ENCODE measurements at regions not wholly inside any gene's neighbourhood (a gene's known extent, or its start where the extent isn't known, plus 50 kb on each side); places are given as distances from the start of the nearest gene placed in this dataset.

DNA sequence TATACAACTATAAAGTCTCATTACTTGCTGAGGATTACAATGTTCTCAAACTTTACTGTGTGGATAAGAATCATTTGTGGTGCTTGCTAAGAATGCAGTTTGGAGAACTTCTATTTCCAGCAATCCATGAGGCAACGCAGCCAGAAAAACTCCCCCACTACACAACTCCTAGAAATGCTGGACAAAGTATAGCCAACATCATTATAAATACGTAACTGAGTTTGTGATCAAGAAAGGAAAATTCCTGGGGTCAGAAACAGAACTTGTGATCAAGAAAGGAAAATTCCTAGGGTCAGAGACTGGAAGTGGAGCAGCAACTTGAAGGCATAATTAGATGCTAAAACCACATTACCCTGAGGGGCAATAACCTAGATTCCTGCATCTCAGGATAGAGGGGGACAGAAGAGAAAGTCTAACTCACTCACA is 81.1 kb downstream of the MAT2B start:
- no peak for DNase-seq (ENCODE audit: low read depth, low spot score)
- no peak overlapping the region for H3K27ac ChIP-seq
- H3K9me3 ChIP-seq (ENCODE audit: low read depth, low read length) = no peaks in the 10 kb centered on the region
- H3K9ac ChIP-seq (ENCODE audit: insufficient read length) = no peak overlapping the region
- H3K4me3 ChIP-seq = no peak overlapping the region
- H3K36me3 ChIP-seq (ENCODE audit: insufficient read depth, low read length) = no peaks in the 10 kb centered on the region
- TF ChIP-seq FOXP2 (optimal IDR thresholded peaks at IDR 0.05; ENCODE audit: control extremely low read depth, extremely low read length, insufficient read depth) (no peak), POLR2AphosphoS5 (IDR thresholded peaks at IDR 0.05; ENCODE audit: borderline replicate concordance, low read depth, low read length) (no peak), EZH2 (IDR thresholded peaks at IDR 0.05) (no peak)

DNA sequence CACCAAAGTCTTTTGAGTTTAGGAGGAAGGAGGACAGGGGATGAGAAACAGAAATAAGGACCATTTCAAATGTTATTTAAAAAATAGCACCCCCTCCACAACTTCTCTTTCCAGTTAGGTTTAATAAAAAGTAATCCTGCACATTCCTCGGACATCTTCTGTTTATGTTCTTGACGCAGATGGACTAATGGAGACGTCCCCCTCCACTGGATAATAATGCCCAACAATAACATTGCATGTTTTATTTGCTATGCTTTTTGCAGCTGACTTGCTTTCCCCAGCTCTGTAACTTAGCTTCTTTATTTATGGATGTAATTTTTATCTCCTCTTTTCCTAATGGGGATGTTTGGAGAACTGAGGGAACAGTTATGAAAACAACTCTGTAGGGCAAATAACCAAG is 89.5 kb downstream of the MAT2B start:
- H3K27ac ChIP-seq = no peak overlapping the region
- no peak for DNase-seq (ENCODE audit: low read depth, low spot score)
- TF ChIP-seq POLR2AphosphoS5 (IDR thresholded peaks at IDR 0.05; ENCODE audit: borderline replicate concordance, low read depth, low read length) = no peak
- no peak for TF ChIP-seq EZH2 (IDR thresholded peaks at IDR 0.05)
- TF ChIP-seq FOXP2 (optimal IDR thresholded peaks at IDR 0.05; ENCODE audit: control extremely low read depth, extremely low read length, insufficient read depth) = no peak
- H3K9ac ChIP-seq (ENCODE audit: insufficient read length) = no peak overlapping the region
- no peaks in the 10 kb centered on the region for H3K36me3 ChIP-seq (ENCODE audit: insufficient read depth, low read length)
- H3K9me3 ChIP-seq (ENCODE audit: low read depth, low read length) = no peaks in the 10 kb centered on the region
- no peak overlapping the region for H3K4me3 ChIP-seq

DNA sequence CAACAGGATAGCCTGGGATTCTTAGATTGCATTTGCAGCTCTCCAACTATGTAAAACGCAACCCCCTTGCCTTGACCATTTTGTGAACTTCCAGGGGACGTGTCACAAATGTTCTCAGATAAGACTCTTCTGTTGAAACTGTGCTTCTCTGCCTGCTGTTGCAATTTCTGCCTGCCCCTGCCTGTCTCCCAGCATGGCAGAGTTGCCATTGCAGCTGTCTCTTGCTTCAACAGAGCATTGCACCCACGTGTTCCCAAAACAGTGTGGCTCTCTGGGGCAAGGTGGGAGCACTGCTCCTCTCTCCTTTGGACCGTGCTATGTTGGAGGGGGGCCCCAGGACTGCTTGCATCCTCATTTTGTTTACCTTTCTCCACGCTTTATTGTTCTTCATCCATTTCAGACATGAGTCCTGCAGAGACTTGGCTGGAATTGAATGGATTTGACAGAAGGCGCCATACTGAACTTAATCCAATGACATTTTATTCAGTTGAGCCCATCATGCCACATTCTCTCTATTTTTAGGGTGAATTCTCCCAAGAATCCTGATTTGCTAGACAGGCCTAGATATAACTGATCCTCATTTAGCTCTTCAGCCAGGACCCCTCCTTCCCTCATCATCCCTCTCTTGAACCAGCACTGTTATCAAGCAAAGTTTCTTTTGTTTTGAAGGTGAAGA is 90.7 kb downstream of the MAT2B start:
- no peaks in the 10 kb centered on the region for H3K36me3 ChIP-seq (ENCODE audit: insufficient read depth, low read length)
- no peak for DNase-seq (ENCODE audit: low read depth, low spot score)
- H3K4me3 ChIP-seq = no peak overlapping the region
- no peak overlapping the region for H3K9ac ChIP-seq (ENCODE audit: insufficient read length)
- no peak overlapping the region for H3K27ac ChIP-seq
- TF ChIP-seq EZH2 (IDR thresholded peaks at IDR 0.05) (no peak), POLR2AphosphoS5 (IDR thresholded peaks at IDR 0.05; ENCODE audit: borderline replicate concordance, low read depth, low read length) (no peak), FOXP2 (optimal IDR thresholded peaks at IDR 0.05; ENCODE audit: control extremely low read depth, extremely low read length, insufficient read depth) (no peak)
- H3K9me3 ChIP-seq (ENCODE audit: low read depth, low read length) = no peaks in the 10 kb centered on the region

DNA sequence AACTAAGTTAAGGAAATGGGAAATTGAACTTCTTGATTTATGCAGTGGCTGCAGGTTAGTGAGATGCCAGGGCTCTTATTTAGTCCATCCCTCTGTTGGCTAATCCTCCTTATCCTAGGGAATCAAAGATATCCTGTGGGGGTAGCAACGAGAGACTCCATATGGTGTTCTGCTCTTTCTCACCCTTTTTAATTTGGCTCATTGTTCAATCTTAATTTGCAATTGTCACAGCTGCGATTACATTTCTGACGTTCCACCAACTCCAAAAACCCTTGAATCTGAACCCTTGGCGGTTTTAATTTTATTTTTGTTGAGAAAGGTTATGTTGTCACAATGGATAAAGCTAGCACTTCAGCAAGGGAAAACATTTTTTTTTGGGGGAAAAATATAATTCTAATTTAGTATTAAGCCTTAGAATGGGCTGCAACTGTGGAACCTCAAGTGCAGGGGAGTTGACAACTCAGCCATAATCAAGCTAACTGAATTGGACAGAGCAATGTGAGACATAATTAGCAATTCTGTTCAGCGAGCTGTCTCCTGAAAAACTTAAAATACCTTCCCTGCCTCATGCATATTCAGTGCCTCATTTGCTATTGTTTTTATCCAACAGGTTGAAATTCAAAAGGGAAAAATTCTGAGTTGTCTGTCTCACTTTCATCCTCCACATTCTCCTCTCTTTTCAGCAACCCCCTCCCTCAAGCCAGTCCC is 91.3 kb downstream of the MAT2B start:
- Histone ChIP-seq H3K9ac (ENCODE audit: insufficient read length) (no peak overlapping the region), H3K9me3 (ENCODE audit: low read depth, low read length) (no peaks in the 10 kb centered on the region), H3K4me3 (no peak overlapping the region), H3K36me3 (ENCODE audit: insufficient read depth, low read length) (no peaks in the 10 kb centered on the region), H3K27ac (no peak overlapping the region)
- TF ChIP-seq EZH2 (IDR thresholded peaks at IDR 0.05) (no peak), FOXP2 (optimal IDR thresholded peaks at IDR 0.05; ENCODE audit: control extremely low read depth, extremely low read length, insufficient read depth) (no peak), POLR2AphosphoS5 (IDR thresholded peaks at IDR 0.05; ENCODE audit: borderline replicate concordance, low read depth, low read length) (no peak)
- DNase-seq (ENCODE audit: low read depth, low spot score) = no peak

DNA sequence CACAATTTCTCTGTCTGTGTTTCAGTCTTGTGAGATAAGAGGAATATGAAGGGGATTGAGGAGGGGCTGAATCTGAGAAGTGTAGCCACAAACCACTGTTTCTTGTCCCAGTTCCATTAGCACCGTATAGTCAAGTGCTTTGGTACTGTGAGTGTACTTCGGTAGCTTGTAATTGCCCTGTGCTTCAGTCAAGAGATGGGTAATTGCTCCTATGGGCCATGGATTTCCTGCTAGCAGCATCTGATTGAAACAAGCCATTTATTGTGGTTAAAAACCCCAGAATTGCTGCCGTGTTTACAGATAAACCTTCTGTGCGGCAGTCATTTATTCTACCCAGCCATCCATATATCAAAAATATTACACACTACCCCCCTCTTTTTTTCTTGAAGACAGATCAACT is 98.6 kb downstream of the MAT2B start:
- no peak overlapping the region for H3K27ac ChIP-seq
- H3K9me3 ChIP-seq (ENCODE audit: low read depth, low read length) = no peaks in the 10 kb centered on the region
- no peak overlapping the region for H3K9ac ChIP-seq (ENCODE audit: insufficient read length)
- H3K4me3 ChIP-seq = no peak overlapping the region
- no peak for DNase-seq (ENCODE audit: low read depth, low spot score)
- no peaks in the 10 kb centered on the region for H3K36me3 ChIP-seq (ENCODE audit: insufficient read depth, low read length)
- TF ChIP-seq POLR2AphosphoS5 (IDR thresholded peaks at IDR 0.05; ENCODE audit: borderline replicate concordance, low read depth, low read length) = no peak

DNA sequence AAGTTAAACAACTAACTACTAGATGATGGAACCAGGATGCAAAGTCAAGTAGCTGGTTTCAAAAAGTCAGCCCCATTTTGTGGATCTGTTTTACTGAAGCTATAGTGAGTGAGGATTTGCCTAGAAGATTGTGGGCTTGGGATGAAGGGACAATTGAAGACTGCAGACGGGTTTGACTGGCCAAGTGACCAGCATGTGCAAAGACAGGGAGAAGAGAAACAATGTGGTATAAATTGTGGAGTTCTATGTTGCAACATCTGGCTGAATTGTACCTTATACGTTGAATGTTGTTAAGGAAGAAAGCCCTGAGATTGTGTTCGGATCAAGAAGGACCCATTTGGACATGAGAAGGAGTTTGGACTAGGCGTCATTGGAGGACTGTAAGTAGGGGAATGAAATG is 101.8 kb downstream of the MAT2B start:
- H3K4me3 ChIP-seq = no peak overlapping the region
- H3K9me3 ChIP-seq (ENCODE audit: low read depth, low read length) = no peaks in the 10 kb centered on the region
- TF ChIP-seq POLR2AphosphoS5 (IDR thresholded peaks at IDR 0.05; ENCODE audit: borderline replicate concordance, low read depth, low read length) (no peak), FOXP2 (optimal IDR thresholded peaks at IDR 0.05; ENCODE audit: control extremely low read depth, extremely low read length, insufficient read depth) (no peak), EZH2 (IDR thresholded peaks at IDR 0.05) (no peak)
- no peaks in the 10 kb centered on the region for H3K36me3 ChIP-seq (ENCODE audit: insufficient read depth, low read length)
- DNase-seq (ENCODE audit: low read depth, low spot score) = no peak
- no peak overlapping the region for H3K9ac ChIP-seq (ENCODE audit: insufficient read length)
- H3K27ac ChIP-seq = no peak overlapping the region

DNA sequence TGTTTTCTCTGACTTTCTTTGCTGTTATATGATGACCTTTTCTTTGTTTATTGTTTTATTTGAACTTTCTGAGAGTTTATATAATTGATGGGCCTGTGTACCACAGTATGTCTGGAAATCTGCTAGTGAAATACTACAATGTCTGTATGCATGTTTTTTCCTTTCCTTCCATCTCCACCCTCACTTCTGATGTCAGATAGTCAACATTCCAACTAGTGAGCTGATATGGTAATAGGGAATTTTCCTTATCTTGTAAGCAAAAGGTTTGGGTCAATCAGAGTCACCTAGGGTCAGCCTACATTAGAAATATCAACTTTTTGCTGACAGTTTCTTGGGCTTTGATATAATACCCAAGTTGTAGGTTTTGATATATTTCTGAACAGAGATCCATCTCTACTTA is 103.2 kb downstream of the MAT2B start:
- DNase-seq (ENCODE audit: low read depth, low spot score) = no peak
- H3K9me3 ChIP-seq (ENCODE audit: low read depth, low read length) = no peaks in the 10 kb centered on the region
- H3K4me3 ChIP-seq = no peak overlapping the region
- no peaks in the 10 kb centered on the region for H3K36me3 ChIP-seq (ENCODE audit: insufficient read depth, low read length)
- no peak for TF ChIP-seq EZH2 (IDR thresholded peaks at IDR 0.05)
- no peak for TF ChIP-seq POLR2AphosphoS5 (IDR thresholded peaks at IDR 0.05; ENCODE audit: borderline replicate concordance, low read depth, low read length)
- TF ChIP-seq FOXP2 (optimal IDR thresholded peaks at IDR 0.05; ENCODE audit: control extremely low read depth, extremely low read length, insufficient read depth) = no peak
- no peak overlapping the region for H3K9ac ChIP-seq (ENCODE audit: insufficient read length)
- H3K27ac ChIP-seq = no peak overlapping the region

DNA sequence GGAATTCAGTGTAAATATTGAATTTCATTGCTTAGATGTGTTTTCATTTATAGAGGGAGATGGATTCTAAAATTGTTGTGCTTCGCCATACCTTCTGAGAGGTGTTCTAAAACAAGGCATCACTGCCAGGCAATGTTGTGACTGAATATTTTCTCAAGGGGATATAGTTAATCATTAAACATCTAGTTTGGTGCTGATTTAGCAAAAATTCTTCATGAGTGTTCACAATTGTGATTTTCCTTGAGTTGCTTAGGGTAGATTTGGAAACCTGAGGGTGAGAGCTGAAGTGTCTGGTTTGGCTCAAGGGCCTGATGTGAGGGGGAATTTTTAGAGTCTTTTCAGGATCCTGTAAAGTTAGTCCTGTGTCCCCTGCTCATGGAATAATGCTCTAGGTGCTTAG is 104.5 kb downstream of the MAT2B start:
- no peaks in the 10 kb centered on the region for H3K36me3 ChIP-seq (ENCODE audit: insufficient read depth, low read length)
- no peak for DNase-seq (ENCODE audit: low read depth, low spot score)
- no peak overlapping the region for H3K9ac ChIP-seq (ENCODE audit: insufficient read length)
- TF ChIP-seq POLR2AphosphoS5 (IDR thresholded peaks at IDR 0.05; ENCODE audit: borderline replicate concordance, low read depth, low read length) = no peak
- no peak for TF ChIP-seq FOXP2 (optimal IDR thresholded peaks at IDR 0.05; ENCODE audit: control extremely low read depth, extremely low read length, insufficient read depth)
- TF ChIP-seq EZH2 (IDR thresholded peaks at IDR 0.05) = no peak
- H3K27ac ChIP-seq = no peak overlapping the region
- no peak overlapping the region for H3K4me3 ChIP-seq
- no peaks in the 10 kb centered on the region for H3K9me3 ChIP-seq (ENCODE audit: low read depth, low read length)
